ENCODE measurements at regions not wholly inside any gene's neighbourhood (a gene's known extent, or its start where the extent isn't known, plus 50 kb on each side); places are given as distances from the start of the nearest gene placed in this dataset.

GRCh38 chr4:151951671-151952050 is 190.9 kb upstream of the GATB start:
- Mint-ChIP-seq H3K27me3 (ENCODE audit: insufficient read depth, unreplicated experiment) (no peaks in the 10 kb centered on the region), H3K27ac (ENCODE audit: unreplicated experiment) (no peak overlapping the region), H3K4me3 (ENCODE audit: unreplicated experiment) (no peak overlapping the region), H3K4me1 (ENCODE audit: low read depth, unreplicated experiment) (peaks cover 9% of the 10 kb centered on the region), H3K9me3 (ENCODE audit: unreplicated experiment) (no peaks in the 10 kb centered on the region), H3K36me3 (ENCODE audit: insufficient read depth, unreplicated experiment) (no peaks in the 10 kb centered on the region)
- intact Hi-C loops (cut with micrococcal nuclease; ENCODE audit: unreplicated experiment): no loop called here
- no peaks in the 10 kb centered on the region for H3K27me3 ChIP-seq (replicated peaks; ENCODE audit: control insufficient read depth, insufficient read depth, low read length)
- H3K4me3 ChIP-seq (ENCODE audit: low read depth, low read length): no peak overlapping the region
- peaks cover 9% of the 10 kb centered on the region for H3K9me3 ChIP-seq
- TF ChIP-seq CTCF (IDR thresholded peaks at IDR 0.05; ENCODE audit: insufficient read depth in 1 of 2, low read depth in 1 of 2, low read length in 1 of 2, severe bottlenecking in 1 of 2, unreplicated experiment in 1 of 2): no peak
- BruUV-seq (replicated peaks): no TSS peak
- ChIA-PET POLR2A (no interaction called here), CTCF (no interaction called here)
- no peak for DNase-seq
- H3K36me3 ChIP-seq (ENCODE audit: control insufficient read depth, insufficient read depth, low read length): no peaks in the 10 kb centered on the region
- peaks cover 14% of the 10 kb centered on the region for H3K4me1 ChIP-seq

DNA sequence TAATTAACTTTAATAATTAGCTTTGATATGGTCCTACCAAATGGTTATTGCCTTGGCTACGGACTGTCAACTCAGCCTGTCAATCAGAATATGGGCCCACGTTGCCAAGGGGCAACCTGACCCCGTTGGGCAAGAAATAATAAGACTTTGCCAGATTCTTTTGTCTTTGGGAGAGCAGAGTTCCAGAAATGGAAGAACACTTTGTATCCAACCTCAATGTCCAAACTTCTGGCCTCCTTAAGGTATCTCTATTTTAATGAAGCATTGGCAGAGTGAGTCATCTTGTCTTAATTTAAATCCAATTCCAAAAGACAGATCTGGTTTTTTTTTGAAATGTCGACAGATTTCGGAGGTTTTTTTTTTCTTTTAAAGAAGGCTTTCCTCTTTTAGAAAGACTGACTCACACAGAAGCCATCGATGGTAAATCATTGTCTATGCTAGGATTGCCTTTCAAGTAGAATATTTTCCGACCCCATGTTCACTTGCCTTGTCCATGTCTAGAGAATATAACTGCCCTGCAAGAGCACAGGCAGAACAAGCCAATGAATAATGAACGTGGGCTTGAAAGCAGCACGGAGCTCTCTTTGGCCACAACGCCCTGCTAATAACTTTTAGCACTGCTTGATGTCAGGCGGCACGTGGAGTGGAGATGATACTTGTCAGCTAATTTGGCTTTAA is 190.3 kb upstream of the GATB start:
- Histone ChIP-seq H3K36me3 (ENCODE audit: control insufficient read depth, insufficient read depth, low read length) (no peaks in the 10 kb centered on the region), H3K4me1 (peaks cover 9% of the 10 kb centered on the region), H3K9me3 (peaks cover 15% of the 10 kb centered on the region), H3K4me3 (ENCODE audit: low read depth, low read length) (no peak overlapping the region), H3K27me3 (replicated peaks; ENCODE audit: control insufficient read depth, insufficient read depth, low read length) (no peaks in the 10 kb centered on the region)
- TF ChIP-seq CTCF (IDR thresholded peaks at IDR 0.05; ENCODE audit: insufficient read depth in 1 of 2, low read depth in 1 of 2, low read length in 1 of 2, severe bottlenecking in 1 of 2, unreplicated experiment in 1 of 2): no peak
- Mint-ChIP-seq H3K27me3 (ENCODE audit: insufficient read depth, unreplicated experiment) (no peaks in the 10 kb centered on the region), H3K9me3 (ENCODE audit: unreplicated experiment) (peaks cover 5% of the 10 kb centered on the region), H3K36me3 (ENCODE audit: insufficient read depth, unreplicated experiment) (no peaks in the 10 kb centered on the region), H3K4me3 (ENCODE audit: unreplicated experiment) (no peak overlapping the region), H3K27ac (ENCODE audit: unreplicated experiment) (no peak overlapping the region), H3K4me1 (ENCODE audit: low read depth, unreplicated experiment) (peaks cover 4% of the 10 kb centered on the region)
- ChIA-PET CTCF (no interaction called here), POLR2A (no interaction called here)
- no TSS peak for BruUV-seq (replicated peaks)
- intact Hi-C loops (cut with micrococcal nuclease; ENCODE audit: unreplicated experiment): no loop called here
- no peak for DNase-seq

DNA sequence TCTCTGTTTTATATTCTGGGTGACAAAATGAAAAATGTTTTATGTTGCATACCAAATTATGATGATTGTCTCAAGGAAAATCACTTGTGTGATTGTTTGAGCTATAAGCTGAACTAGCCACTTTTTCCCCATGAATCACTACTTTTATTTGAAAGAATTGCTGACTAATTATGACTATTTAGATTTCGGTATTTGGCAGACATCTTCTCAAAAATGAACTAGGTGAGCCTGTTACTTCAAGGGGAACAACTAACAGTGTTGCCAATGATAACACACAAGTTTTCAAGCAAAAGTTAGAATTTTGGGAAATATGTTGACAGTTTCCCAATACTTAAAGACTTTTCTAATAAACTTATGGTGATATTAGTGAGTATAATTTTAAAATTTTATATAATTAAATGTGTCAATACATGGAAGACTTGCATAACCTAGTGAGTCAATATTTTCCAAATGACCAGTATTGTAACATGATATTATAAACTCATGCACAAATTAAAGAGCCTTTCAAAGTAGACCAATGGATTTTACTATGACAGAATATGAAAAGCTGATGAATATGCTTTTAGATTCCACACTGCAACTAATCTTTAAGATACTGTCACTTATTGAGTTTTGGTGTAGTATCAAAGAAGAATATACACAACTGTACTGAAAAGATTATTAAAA is 187.7 kb upstream of the GATB start:
- ChIA-PET CTCF (no interaction called here), POLR2A (no interaction called here)
- no peaks in the 10 kb centered on the region for H3K4me1 ChIP-seq
- no peak for TF ChIP-seq CTCF (IDR thresholded peaks at IDR 0.05; ENCODE audit: insufficient read depth in 1 of 2, low read depth in 1 of 2, low read length in 1 of 2, severe bottlenecking in 1 of 2, unreplicated experiment in 1 of 2)
- intact Hi-C loops (cut with micrococcal nuclease; ENCODE audit: unreplicated experiment): no loop called here
- peaks cover 20% of the 10 kb centered on the region for H3K9me3 ChIP-seq
- no peaks in the 10 kb centered on the region for H3K36me3 Mint-ChIP-seq (ENCODE audit: insufficient read depth, unreplicated experiment)
- BruUV-seq (replicated peaks): no TSS peak
- H3K4me3 ChIP-seq (ENCODE audit: low read depth, low read length): no peak overlapping the region
- H3K27me3 ChIP-seq (replicated peaks; ENCODE audit: control insufficient read depth, insufficient read depth, low read length): no peaks in the 10 kb centered on the region
- H3K4me1 Mint-ChIP-seq (ENCODE audit: low read depth, unreplicated experiment): no peaks in the 10 kb centered on the region
- no peaks in the 10 kb centered on the region for H3K27me3 Mint-ChIP-seq (ENCODE audit: insufficient read depth, unreplicated experiment)
- no peak overlapping the region for H3K4me3 Mint-ChIP-seq (ENCODE audit: unreplicated experiment)
- DNase-seq: no peak
- H3K36me3 ChIP-seq (ENCODE audit: control insufficient read depth, insufficient read depth, low read length): no peaks in the 10 kb centered on the region
- H3K9me3 Mint-ChIP-seq (ENCODE audit: unreplicated experiment): peaks cover 15% of the 10 kb centered on the region
- H3K27ac Mint-ChIP-seq (ENCODE audit: unreplicated experiment): no peak overlapping the region

Data from Caco-2 (cell line).